ENCODE measurements at regions not wholly inside any gene's neighbourhood (a gene's known extent, or its start where the extent isn't known, plus 50 kb on each side); places are given as distances from the start of the nearest gene placed in this dataset.

- Histone ChIP-seq H2AFZ (ENCODE audit: low read length) (no peak overlapping the region), H3K27ac (ENCODE audit: low read depth, low read length) (no peak overlapping the region), H2BK15ac (ENCODE audit: low read length) (no peak overlapping the region), H3K4me3 (ENCODE audit: extremely low read depth in 1 of 4, insufficient read depth in 2 of 4, low read depth in 3 of 4, low read length in 4 of 4) (no peak overlapping the region), H2AK5ac (ENCODE audit: low read depth, low read length) (no peak overlapping the region), H3K9ac (replicated peaks in 1 of 4; ENCODE audit: extremely low read depth in 1 of 4, low read depth in 3 of 4, low read length in 3 of 4) (no peak overlapping the region), H2BK5ac (ENCODE audit: low read depth, low read length) (no peak overlapping the region), H3K4me2 (ENCODE audit: insufficient read depth in 1 of 2, low read depth in 2 of 2, low read length in 2 of 2) (no peak overlapping the region), H3K4me1 (replicated peaks in 1 of 4; ENCODE audit: control insufficient read depth in 3 of 4, insufficient read depth in 4 of 4, low read length in 3 of 4) (peaks cover 0 to 5% (median 3%) of the 10 kb centered on the region in 4 experiments; a peak in 2 of 7 replicates), H2BK120ac (replicated peaks; ENCODE audit: low read depth, low read length) (no peak overlapping the region), H3K18ac (ENCODE audit: extremely low read depth, low read length) (no peak overlapping the region), H3K36me3 (ENCODE audit: control insufficient read depth in 2 of 4, insufficient read depth in 4 of 4, low read length in 3 of 4) (no peaks in the 10 kb centered on the region), H3K56ac (replicated peaks; ENCODE audit: insufficient read length, low read depth, low read length) (no peak overlapping the region), H3K9me3 (ENCODE audit: insufficient read depth in 2 of 2, low read depth in 1 of 2, low read length in 1 of 2) (no peaks in the 10 kb centered on the region), H3K27me3 (replicated peaks in 1 of 4; ENCODE audit: control insufficient read depth in 3 of 4, extremely low read depth in 1 of 4, insufficient read depth in 3 of 4, low read length in 3 of 4) (no peaks in the 10 kb centered on the region), H3K79me1 (ENCODE audit: low read depth, low read length) (no peaks in the 10 kb centered on the region), H3K14ac (ENCODE audit: insufficient read length) (no peak overlapping the region), H4K91ac (replicated peaks; ENCODE audit: insufficient read length, low read length) (no peak overlapping the region), H2BK12ac (ENCODE audit: low read depth, low read length) (no peak overlapping the region), H4K8ac (ENCODE audit: extremely low read depth, insufficient read depth, low read length) (no peak overlapping the region), H4K20me1 (replicated peaks in 1 of 2; ENCODE audit: control insufficient read depth in 1 of 2, insufficient read depth in 2 of 2, low read length in 2 of 2) (no peaks in the 10 kb centered on the region), H4K5ac (ENCODE audit: insufficient read length, low read depth, low read length) (no peak overlapping the region), H3K23me2 (ENCODE audit: low read depth, low read length) (no peaks in the 10 kb centered on the region), H3K79me2 (ENCODE audit: control insufficient read depth in 1 of 2, insufficient read depth in 2 of 2, low read length in 2 of 2) (no peaks in the 10 kb centered on the region), H3K4ac (replicated peaks; ENCODE audit: insufficient read length, low read depth, low read length) (no peak overlapping the region), H2BK20ac (ENCODE audit: low read length) (no peak overlapping the region), H3K23ac (ENCODE audit: insufficient read length) (no peak overlapping the region)
- ChIA-PET POLR2A (ENCODE audit: partially characterized antibody) (no interaction called here), CTCF (ENCODE audit: partially characterized antibody) (interaction anchor here (3.1 kb wide), 1 partner anchor 10 kb away, joined by 14 read pairs; no protein-coding TSS in a partner anchor)
- no peak for DNase-seq (ENCODE audit: low read depth in 1 of 2, low spot score in 2 of 2)
- no peak for FAIRE-seq
- no peak for TF ChIP-seq ASH2L (IDR thresholded peaks at IDR 0.05; ENCODE audit: low read length)
- no peak for TF ChIP-seq JUN (IDR thresholded peaks at IDR 0.05; ENCODE audit: low read depth, low read length)
- no peak for TF ChIP-seq SP1 (IDR thresholded peaks at IDR 0.05; ENCODE audit: low read depth, low read length)
- no peak for TF ChIP-seq KDM4A (IDR thresholded peaks at IDR 0.05; ENCODE audit: low read depth, low read length, severe bottlenecking)
- no peak for TF ChIP-seq POU5F1 (IDR thresholded peaks at IDR 0.05; ENCODE audit: low read depth, low read length)
- no peak for TF ChIP-seq GABPA (IDR thresholded peaks at IDR 0.05; ENCODE audit: borderline replicate concordance, insufficient read depth, low read length)
- TF ChIP-seq RNF2 (IDR thresholded peaks at IDR 0.05; ENCODE audit: borderline replicate concordance, low read depth, low read length, missing control alignments, poor library complexity, severe bottlenecking), result no peak
- no peak for TF ChIP-seq MAX (IDR thresholded peaks at IDR 0.05)
- TF ChIP-seq CTBP2 (IDR thresholded peaks at IDR 0.05; ENCODE audit: borderline replicate concordance, insufficient read depth, insufficient read length, low read length), result no peak
- TF ChIP-seq TEAD4 (IDR thresholded peaks at IDR 0.05; ENCODE audit: low read depth, low read length), result no peak
- TF ChIP-seq SIN3A (conservative IDR thresholded peaks at IDR 0.05 in 1 of 2, IDR thresholded peaks at IDR 0.05 in 1 of 2; ENCODE audit: low read depth in 1 of 2, low read length in 2 of 2), result no peak
- TF ChIP-seq CEBPB (IDR thresholded peaks at IDR 0.05; ENCODE audit: low read depth, low read length), result no peak
- TF ChIP-seq EP300 (IDR thresholded peaks at IDR 0.05; ENCODE audit: borderline replicate concordance in 1 of 2, low read depth in 2 of 2, low read length in 2 of 2), result no peak
- no peak for TF ChIP-seq FOSL1 (IDR thresholded peaks at IDR 0.05; ENCODE audit: insufficient read depth, low read depth, low read length)
- TF ChIP-seq GTF2F1 (IDR thresholded peaks at IDR 0.05; ENCODE audit: borderline replicate concordance, low read depth, low read length), result no peak
- no peak for TF ChIP-seq SP4 (IDR thresholded peaks at IDR 0.05; ENCODE audit: low read length)
Observed at GRCh38 chr5:101688156-101688555, 607.9 kb downstream of the SLCO4C1 start.

Measured in H1 (cell line).